Ecto neural progenitor cell (in vitro differentiated cells): ENCODE measurements at regions not wholly inside any gene's neighbourhood (a gene's known extent, or its start where the extent isn't known, plus 50 kb on each side); places are given as distances from the start of the nearest gene placed in this dataset.
"Not testable (repeated sequence)": the region's sequence is repeated elsewhere in the genome, so short reads cannot be mapped to it uniquely, and the experiment has no call there.

ENCODE experiments used
- DNase-seq: peaks from one replicate; pipeline ENCODE4 v3.0.0-alpha.2; 2018; ENCODE audit warnings: low spot score

- no peak for DNase-seq
These were observed 143.4 kb upstream of the ERRFI1 start for GRCh38 chr1:8169364-8170058.

DNA sequence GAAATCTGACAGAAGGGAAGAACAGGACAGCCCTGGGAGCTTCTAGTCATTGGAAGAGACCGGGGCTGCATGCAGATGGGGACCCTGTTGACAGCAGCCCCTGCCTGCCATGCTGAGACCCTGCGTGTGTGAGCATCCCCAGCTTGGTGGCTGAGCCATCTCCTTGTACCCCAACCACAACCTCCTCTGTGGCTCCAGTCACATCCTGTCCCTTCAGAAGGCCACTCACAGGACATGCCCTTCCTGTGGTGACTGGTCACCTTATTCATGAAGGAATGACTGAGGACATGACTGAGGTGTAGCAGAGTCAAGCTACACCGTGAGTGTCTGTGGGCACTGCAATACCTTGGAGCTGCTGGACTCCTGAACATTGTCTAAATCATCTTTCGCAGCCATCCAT is 141.8 kb upstream of the ERRFI1 start:
- no peak for DNase-seq

DNA sequence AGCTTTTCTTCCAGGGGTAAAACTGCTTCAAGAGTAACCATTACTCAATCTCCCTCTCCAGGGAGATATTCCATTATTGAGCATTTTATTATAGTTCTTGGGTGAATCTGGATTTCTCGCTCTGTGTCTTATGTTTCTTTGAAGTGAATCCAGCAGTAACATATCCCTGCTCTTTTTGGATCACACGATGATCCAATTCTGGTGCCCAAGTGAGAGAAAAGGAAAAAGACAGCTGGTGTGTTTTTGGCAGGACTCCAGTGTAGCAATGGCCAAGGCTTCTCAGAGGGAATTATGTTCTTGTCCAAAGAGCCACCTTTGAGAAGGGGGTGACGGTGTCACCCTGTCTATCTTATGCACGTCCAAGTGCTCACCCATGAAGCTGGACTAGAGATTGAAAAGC is 140.3 kb upstream of the ERRFI1 start:
- no peak for DNase-seq

DNA sequence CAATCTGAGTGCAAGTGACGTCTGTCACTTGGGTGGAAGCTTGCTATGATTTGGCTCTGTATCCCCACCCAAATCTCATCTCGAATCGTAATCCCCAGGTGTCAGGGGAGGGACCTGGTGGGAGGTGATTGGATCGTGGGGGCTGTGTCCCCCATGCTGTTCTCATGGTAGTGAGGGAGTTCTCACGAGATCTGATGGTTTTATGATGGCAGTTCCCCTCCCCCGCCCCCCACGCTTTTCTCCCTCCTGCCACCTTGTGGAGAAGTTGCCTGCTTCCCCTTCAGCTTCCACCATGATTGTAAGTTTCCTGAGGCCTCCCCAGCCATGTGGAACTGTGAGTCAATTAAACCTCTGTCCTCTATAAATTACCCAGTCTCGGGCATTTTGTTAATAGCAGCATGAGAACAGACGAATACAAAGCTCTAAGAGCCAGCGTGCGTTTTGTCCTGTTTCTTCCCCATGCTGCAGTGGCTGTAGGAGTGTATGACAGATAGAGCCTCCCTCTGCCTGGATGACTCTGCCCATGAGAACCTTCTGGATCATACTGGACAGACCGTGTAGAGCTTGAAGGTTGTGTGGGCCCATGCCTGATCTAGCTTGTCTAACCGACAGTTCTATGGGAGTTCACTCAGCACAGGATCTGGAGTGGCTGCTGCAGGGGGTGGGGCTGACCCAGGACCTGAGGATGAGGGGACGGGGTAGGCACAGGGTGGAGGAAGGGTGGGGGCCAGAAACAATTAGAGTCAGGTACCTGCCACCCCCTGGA is 139.7 kb upstream of the ERRFI1 start:
- DNase-seq, result peak; percentile 54

GRCh38 chr1:8164670-8165069 is 138.6 kb upstream of the ERRFI1 start:
- DNase-seq, result no peak

GRCh38 chr1:8163039-8163438 is 136.9 kb upstream of the ERRFI1 start:
- DNase-seq, result no peak

DNA sequence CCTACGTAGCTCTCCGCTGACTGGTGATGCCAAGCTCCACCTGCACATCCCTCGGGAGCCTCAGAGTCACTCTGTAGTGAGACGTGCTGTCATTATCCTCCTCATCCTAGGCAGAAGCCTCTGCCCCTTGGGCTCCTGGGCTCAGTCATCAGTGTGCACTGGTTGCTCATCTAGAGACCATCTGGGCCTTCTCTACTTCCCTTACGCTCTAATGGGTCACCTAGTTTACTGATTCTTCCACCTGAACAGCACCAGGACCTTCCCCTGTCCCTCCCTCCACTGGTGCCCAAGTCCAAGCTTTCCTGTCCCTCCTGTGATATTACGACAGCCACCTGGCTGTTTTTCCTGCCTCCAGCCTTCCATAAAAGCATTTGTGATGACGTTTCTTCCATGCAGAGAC is 136.1 kb upstream of the ERRFI1 start:
- no peak for DNase-seq

GRCh38 chr1:8161546-8162105 is 135.5 kb upstream of the ERRFI1 start:
- DNase-seq, result no peak

GRCh38 chr1:8159470-8160024 is 133.4 kb upstream of the ERRFI1 start:
- no peak for DNase-seq

- no peak for DNase-seq
These were observed 132.9 kb upstream of the ERRFI1 start for GRCh38 chr1:8158995-8159394.

DNA sequence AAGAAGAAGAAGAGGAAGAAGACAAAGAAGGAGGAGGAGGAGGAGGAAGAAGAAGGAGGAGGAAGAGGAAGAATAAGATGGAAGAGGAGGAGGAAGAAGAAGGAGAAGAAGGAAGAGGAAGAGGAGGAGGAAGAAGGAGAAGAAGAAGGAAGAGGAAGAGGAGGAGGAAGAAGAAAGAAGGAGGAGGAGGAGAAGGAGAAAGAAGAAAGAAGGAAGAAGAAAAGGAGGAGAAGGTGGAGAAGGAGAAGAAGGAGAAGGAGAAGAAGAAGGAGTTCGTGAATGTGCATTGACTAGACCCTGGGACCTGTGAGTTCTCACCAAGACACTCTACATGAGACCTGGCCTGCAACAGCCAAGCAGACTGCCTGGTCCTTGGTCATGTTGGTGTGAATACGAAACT is 131.7 kb upstream of the ERRFI1 start:
- DNase-seq, result no peak

DNA sequence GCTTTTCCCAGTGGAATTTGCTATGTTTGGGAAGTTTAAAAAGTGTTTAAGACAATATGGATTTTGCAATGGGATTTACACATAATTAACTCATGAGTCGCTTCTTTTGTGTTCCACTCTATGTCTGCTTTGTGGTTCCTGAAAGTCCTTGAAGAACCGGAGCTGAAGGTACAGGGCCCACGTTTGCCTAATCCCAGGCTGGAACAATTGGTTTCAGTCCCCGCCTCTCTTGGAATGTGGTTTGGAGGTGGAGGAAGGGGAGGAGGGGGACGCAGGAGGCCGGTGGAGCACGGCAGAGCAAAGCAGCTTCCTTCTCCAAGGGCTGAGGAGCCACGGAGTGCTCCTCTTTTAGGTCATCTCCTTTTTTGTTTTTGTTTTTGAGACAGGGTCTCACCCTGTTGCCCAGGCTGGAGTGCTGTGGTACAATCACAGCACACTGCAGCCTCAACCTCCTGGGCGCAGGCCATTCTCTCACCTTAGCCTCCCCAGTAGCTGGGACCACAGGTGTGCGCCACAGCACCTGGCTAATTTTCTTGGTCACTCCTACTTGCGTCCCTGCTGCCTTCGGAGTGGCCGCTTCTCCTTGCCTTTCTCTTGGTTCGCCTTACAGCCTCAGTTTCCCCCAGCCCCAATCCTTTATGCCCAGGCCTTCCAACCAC is 129.5 kb upstream of the ERRFI1 start:
- peak; percentile 64 for DNase-seq

DNA sequence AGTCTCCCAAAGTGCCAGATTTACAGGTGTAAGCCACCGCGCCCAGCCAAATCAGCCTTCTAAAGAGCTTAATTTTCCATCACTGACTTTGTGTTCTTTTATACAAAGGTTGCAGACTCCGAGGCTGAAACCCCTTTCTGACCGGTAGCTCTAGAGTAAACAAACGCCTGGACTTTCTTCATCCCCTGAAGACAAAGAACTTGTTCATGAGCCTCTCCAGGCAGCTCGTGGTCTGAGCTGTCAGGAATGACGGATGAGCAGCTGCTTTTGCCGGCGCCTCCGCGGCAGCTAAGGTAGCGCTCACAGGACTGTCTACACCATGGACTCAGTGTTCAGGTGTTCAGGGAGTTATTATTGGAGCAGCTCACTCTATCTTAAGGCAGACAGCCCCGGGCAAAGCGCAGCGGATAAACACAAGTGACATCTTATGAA is 128.5 kb upstream of the ERRFI1 start:
- peak; percentile 53 for DNase-seq

DNA sequence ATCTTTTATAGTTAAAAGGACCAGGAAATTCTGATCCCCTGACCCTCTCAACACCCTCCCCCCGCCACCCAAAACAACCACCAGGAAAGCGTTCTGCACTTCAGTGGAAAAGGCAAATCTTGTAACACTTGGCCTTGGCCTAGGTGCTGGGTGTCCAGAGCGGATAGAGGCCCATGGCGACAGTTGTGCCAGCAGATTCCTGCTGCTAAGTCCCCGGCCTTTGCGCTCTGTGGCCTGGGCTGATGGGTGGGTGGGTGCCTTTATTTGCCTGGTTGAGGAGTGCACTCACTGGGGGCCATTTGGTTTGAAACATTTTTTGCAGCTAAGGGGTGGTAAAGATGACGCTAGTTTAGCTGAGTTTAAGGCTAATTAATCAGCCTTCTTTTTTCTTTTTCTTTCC is 127.9 kb upstream of the ERRFI1 start:
- no peak for DNase-seq

DNA sequence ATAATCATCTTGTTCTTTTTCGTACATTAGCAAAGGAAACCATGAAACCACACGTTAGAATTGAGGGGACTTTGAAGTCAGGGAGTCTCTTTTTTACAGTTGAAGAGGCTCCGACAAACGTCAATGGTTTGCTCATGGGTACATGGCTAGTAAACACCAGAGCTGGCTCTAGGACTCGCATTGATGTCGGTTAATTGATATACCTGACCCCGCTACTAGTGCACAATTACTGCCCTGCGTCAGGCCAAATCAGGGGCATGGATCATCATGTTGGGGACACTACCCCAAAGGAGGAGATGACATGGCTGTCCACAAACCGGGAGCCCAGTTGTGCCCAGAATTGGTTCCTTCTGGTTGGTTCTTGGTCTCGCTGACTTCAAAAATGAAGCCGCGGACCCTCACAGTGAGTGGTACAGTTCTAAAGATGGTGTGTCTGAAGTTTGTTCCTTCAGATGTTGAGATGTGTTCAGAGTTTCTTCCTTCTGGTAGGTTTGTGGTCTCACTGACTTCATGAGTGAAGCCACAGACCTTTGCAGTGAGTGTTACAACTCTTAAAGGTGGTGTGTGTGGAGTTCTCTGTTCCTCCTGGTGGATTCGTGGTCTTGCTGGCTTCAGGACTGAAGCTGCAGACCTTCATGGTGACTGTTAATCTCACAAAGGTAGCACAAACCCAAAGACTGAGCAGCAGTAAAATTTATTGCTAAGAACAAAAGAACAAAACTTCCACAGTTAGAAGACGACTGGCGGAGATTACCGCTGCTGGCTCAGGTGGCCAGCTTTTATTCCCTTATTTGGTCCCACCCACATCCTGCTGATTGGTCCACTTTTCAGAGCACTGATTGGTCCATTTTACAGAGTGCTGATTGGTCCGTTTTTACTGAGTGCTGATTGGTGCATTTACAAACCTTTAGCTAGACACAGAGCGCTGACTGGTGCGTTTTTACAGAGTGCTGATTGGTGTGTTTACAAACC is 126.9 kb upstream of the ERRFI1 start:
- no peak for DNase-seq

DNA sequence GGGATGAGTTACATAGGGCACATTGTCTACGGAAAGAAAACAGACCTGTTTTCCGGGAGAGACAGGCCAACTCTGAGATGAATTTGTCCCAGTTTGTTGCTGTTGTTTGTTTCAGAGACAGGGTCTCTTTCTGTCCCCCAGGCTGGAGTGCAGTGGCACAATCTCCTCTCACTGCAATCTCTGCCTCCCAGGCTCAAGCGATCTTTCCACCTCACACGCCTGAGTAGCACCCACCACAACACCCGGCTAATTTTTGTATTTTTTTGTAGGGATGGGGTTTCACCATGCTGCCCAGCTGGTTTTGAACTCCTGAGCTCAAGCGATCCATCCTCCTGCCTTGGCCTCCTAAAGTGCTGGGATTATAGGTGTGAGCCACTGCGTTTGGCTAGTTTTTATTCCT is 125.5 kb upstream of the ERRFI1 start:
- DNase-seq, result no peak

- DNase-seq, result not testable (repeated sequence)
These were observed 123.6 kb upstream of the ERRFI1 start for GRCh38 chr1:8149756-8150155.

GRCh38 chr1:8147956-8148355 is 121.8 kb upstream of the ERRFI1 start:
- no peak for DNase-seq

DNA sequence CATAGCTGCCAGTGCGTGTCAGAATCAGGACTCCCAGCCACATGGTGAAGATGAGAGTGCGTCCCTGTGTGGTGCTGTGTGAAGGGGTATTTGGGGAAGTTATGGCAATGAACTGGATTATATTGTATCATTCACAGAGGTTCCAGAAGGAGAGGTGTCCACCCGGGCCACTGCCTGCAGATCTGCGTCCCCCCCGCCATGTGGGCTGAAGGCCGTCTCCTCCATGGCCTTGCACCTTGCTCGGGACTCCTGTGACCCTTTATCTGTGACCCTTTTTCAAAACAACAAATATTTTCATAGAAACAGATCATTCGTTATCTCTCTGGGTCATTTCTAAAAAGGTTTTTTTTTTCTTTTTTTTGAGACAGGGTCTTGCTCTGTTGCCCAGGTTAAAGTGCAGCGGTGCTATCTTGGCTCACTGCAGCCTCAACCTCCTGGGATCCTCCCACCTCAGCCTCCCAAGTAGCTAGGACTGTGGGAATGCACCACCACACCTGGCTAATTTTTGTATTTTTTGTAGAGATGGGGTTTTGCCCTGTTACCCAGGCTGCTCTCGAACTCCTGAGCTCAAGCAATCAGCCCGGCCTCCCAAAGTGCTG is 120.2 kb upstream of the ERRFI1 start:
- DNase-seq, result no peak

DNA sequence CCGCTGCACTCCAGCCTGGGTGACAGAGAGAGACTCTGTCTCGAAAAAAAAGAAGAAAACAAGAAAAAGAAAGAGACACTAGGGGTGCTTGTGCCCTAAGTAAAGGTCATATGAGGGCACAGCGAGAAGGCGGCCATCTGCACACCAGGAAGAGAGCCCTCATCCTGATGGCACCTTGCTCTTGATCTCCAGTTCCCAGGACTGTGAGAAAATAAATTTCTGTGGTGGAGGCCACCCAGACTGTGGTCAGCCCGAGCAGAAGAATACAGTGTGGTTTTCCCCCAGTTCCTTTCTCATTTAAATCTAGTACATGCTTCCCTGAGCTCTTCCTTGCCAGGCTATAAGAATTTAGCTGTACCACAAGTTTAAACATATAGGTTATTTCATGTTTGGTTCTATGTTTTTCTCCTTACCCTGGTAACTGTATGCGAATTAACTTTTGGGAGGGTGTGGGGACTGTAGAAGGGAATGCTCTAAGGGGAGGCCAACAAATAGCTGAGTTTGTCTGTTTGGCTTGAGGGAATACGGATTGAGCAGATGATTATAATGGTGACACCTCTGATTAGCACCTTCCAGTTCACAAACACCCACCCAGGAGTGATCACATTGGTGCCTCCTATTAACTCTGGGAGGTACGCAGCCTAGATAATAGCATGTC is 119.6 kb upstream of the ERRFI1 start:
- DNase-seq, result no peak
